MM.1S (cell line): ENCODE measurements at regions not wholly inside any gene's neighbourhood (a gene's known extent, or its start where the extent isn't known, plus 50 kb on each side); places are given as distances from the start of the nearest gene placed in this dataset.

ENCODE experiments used
- DNase-seq: peaks from one replicate; pipeline ENCODE4 v3.0.0-alpha.2; 2015
- H2AFZ ChIP-seq: fragments of 300-600 bp; sonication (generic); 2 replicates; pipeline ENCODE4 v1.6.0; 2016; ENCODE audit warnings: antibody characterized with exemption, low read length
- H3F3A ChIP-seq: fragments of 300-600 bp; sonication (generic); 2 replicates; pipeline ENCODE4 v1.6.1; 2016; ENCODE audit warnings: mild to moderate bottlenecking, antibody characterized with exemption, low read length, moderate library complexity, mixed read lengths; ENCODE audit not compliant: insufficient read depth
- H3K27ac ChIP-seq: fragments of 300-600 bp; sonication (generic); 2 replicates; pipeline ENCODE4 v1.5.1; 2016; ENCODE audit warnings: mild to moderate bottlenecking, low read length
- H3K27me3 ChIP-seq: fragments of 300-600 bp; sonication (generic); replicated peaks from 2 replicates; pipeline ENCODE4 v1.6.0; 2016; ENCODE audit warnings: low read length; ENCODE audit not compliant: insufficient read depth
- H3K36me3 ChIP-seq: fragments of 300-600 bp; sonication (generic); replicated peaks from 2 replicates; pipeline ENCODE4 v1.6.1; 2016; ENCODE audit warnings: mild to moderate bottlenecking, low read length, mixed read lengths; ENCODE audit not compliant: insufficient read depth
- H3K4me1 ChIP-seq: fragments of 300-600 bp; sonication (generic); 2 replicates; pipeline ENCODE4 v1.6.1; 2016; ENCODE audit warnings: low read length, mixed read lengths
- H3K4me2 ChIP-seq: fragments of 300-600 bp; sonication (generic); 2 replicates; pipeline ENCODE4 v1.6.0; 2016; ENCODE audit warnings: low read depth, low read length
- H3K4me3 ChIP-seq: fragments of 300-600 bp; sonication (generic); 2 replicates; pipeline ENCODE4 v1.5.1; 2016; ENCODE audit warnings: low read length, mixed read lengths
- H3K79me2 ChIP-seq: fragments of 300-600 bp; sonication (generic); 2 replicates; pipeline ENCODE4 v1.6.1; 2016; ENCODE audit warnings: mixed run types, low read length, mixed read lengths
- H3K9ac ChIP-seq: fragments of 300-600 bp; sonication (generic); 2 replicates; pipeline ENCODE4 v1.6.1; 2016; ENCODE audit warnings: low read length, mixed read lengths
- H3K9me2 ChIP-seq: fragments of 300-600 bp; sonication (generic); replicated peaks from 2 replicates; pipeline ENCODE4 v1.6.1; 2016; ENCODE audit warnings: mild to moderate bottlenecking, low read length, mixed read lengths; ENCODE audit not compliant: insufficient read depth
- H3K9me3 ChIP-seq: fragments of 300-600 bp; sonication (generic); replicated peaks from 2 replicates; pipeline ENCODE4 v1.6.1; 2016; ENCODE audit warnings: mild to moderate bottlenecking, low read length, mixed read lengths; ENCODE audit not compliant: insufficient read depth
- H4K20me1 ChIP-seq: fragments of 300-600 bp; sonication (generic); 2 replicates; pipeline ENCODE4 v1.6.1; 2016; ENCODE audit warnings: mild to moderate bottlenecking, low read length, moderate library complexity, mixed read lengths; ENCODE audit not compliant: insufficient read depth
- EZH2 ChIP-seq: fragments of 300-600 bp; sonication (generic); optimal IDR thresholded peaks from 2 replicates; pipeline ENCODE3; 2017; ENCODE audit warnings: low read depth, mild to moderate bottlenecking, antibody characterized with exemption, low read length, mixed read lengths
- EZH2phosphoT487 ChIP-seq: fragments of 300-600 bp; sonication (generic); IDR thresholded peaks from 2 replicates; pipeline ENCODE4 v1.6.1; 2018; ENCODE audit warnings: antibody characterized with exemption, low read length
- TF ChIP-seq, protein P1 (sequence below): fragments of 300-600 bp; sonication (generic); IDR thresholded peaks from 2 replicates; pipeline ENCODE4 v1.5.1; 2016; ENCODE audit warnings: antibody characterized with exemption, low read length, mixed read lengths

DNA sequence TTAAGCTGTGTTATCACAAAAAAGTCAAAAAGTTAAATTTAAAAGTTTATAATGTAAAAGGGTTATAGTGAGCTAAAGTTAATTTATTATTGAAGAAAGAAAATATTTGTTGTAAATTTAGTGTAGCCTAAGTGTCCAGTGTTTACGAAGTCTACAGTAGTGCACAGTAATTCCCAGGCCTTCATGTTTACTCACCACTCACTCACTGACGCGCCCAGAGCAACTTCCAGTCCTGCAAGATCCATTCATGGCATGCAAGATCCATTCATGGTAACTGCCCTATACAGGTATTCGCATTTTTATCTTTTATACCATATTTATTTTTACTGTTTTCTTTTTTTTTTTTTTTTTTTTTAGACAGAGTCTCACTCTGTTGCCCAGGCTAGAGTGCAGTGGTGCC, 69.5 kb downstream of the TPRA1 start:
- H4K20me1 ChIP-seq: no peaks in the 10 kb centered on the region
- TF ChIP-seq, protein P1, sequence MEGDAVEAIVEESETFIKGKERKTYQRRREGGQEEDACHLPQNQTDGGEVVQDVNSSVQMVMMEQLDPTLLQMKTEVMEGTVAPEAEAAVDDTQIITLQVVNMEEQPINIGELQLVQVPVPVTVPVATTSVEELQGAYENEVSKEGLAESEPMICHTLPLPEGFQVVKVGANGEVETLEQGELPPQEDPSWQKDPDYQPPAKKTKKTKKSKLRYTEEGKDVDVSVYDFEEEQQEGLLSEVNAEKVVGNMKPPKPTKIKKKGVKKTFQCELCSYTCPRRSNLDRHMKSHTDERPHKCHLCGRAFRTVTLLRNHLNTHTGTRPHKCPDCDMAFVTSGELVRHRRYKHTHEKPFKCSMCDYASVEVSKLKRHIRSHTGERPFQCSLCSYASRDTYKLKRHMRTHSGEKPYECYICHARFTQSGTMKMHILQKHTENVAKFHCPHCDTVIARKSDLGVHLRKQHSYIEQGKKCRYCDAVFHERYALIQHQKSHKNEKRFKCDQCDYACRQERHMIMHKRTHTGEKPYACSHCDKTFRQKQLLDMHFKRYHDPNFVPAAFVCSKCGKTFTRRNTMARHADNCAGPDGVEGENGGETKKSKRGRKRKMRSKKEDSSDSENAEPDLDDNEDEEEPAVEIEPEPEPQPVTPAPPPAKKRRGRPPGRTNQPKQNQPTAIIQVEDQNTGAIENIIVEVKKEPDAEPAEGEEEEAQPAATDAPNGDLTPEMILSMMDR: no peak
- TF ChIP-seq EZH2phosphoT487 (no peak), EZH2 (no peak)
- no peak for DNase-seq
- H3K9ac ChIP-seq: no peak overlapping the region
- H3K4me2 ChIP-seq: no peak overlapping the region
- H2AFZ ChIP-seq: no peak overlapping the region
- no peaks in the 10 kb centered on the region for H3K9me3 ChIP-seq
- H3K9me2 ChIP-seq: no peaks in the 10 kb centered on the region
- no peaks in the 10 kb centered on the region for H3K4me1 ChIP-seq
- no peak overlapping the region for H3K4me3 ChIP-seq
- H3F3A ChIP-seq: no peaks in the 10 kb centered on the region
- no peaks in the 10 kb centered on the region for H3K79me2 ChIP-seq
- H3K27me3 ChIP-seq: no peaks in the 10 kb centered on the region
- no peak overlapping the region for H3K27ac ChIP-seq
- no peaks in the 10 kb centered on the region for H3K36me3 ChIP-seq

DNA sequence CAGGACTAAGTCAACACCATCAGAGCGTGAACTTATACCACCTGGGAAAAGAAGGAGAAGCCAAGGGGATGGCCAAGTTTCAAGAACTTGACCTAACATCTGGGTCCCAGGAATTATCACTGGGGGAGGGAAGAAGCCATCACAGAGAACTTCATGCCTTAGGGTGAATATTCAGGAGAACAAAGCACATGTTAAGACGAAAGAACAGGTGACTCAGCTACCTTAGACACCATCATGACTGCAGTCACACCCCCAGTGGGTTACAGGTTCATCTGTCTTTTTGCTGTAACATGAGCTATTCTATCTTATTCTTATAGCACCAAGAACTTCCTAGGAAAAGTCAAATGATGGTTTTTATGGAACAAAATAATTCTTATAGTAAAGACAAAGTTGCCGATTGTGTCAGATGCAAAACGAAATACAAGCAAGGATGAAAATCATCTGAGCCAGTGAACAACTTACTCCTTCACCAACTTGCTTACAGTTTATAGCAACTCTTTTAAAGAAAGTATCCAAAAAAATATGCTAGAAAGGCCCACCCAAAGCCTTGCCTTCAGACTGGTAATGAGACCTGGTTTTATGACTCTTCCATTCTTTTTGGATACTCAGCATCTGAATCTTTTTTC, 72.0 kb downstream of the TPRA1 start:
- no peak overlapping the region for H3K4me3 ChIP-seq
- no peak overlapping the region for H3K9ac ChIP-seq
- no peak overlapping the region for H2AFZ ChIP-seq
- H3K27me3 ChIP-seq: no peaks in the 10 kb centered on the region
- no peak overlapping the region for H3K4me2 ChIP-seq
- no peaks in the 10 kb centered on the region for H3K36me3 ChIP-seq
- H3K9me2 ChIP-seq: no peaks in the 10 kb centered on the region
- no peak for DNase-seq
- no peak overlapping the region for H3K27ac ChIP-seq
- no peaks in the 10 kb centered on the region for H3K4me1 ChIP-seq
- H3K9me3 ChIP-seq: no peaks in the 10 kb centered on the region
- H3K79me2 ChIP-seq: no peaks in the 10 kb centered on the region
- no peaks in the 10 kb centered on the region for H4K20me1 ChIP-seq
- H3F3A ChIP-seq: no peaks in the 10 kb centered on the region
- TF ChIP-seq EZH2phosphoT487 (no peak), EZH2 (no peak)
- TF ChIP-seq, protein P1: no peak

DNA sequence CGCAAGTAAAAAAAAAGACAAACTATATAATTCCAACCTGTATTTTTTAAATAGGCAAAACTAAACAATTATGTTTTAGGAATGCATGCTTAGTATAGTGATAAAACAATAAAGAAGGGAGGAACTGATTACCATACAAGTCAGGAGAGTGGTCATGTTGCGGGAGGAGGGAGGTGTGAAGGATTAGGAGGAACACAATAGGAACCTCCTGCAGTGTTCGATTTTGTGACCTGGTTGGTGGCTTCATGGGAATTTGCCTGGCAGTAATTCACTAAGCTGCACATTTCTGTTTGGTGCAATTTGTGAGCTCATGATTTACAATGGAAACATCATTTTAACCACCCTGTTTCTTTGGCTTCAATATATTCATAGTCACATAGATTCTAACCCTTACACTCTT, 78.3 kb downstream of the TPRA1 start:
- TF ChIP-seq EZH2phosphoT487: no peak
- no peak for TF ChIP-seq EZH2
- TF ChIP-seq, protein P1: no peak
- no peaks in the 10 kb centered on the region for H3K9me2 ChIP-seq
- no peak overlapping the region for H3K9ac ChIP-seq
- H3K4me3 ChIP-seq: no peak overlapping the region
- H3K4me1 ChIP-seq: no peaks in the 10 kb centered on the region
- H3F3A ChIP-seq: no peaks in the 10 kb centered on the region
- H4K20me1 ChIP-seq: no peaks in the 10 kb centered on the region
- no peak overlapping the region for H2AFZ ChIP-seq
- H3K36me3 ChIP-seq: no peaks in the 10 kb centered on the region
- H3K27ac ChIP-seq: no peak overlapping the region
- H3K9me3 ChIP-seq: no peaks in the 10 kb centered on the region
- DNase-seq: no peak
- H3K4me2 ChIP-seq: no peak overlapping the region
- H3K79me2 ChIP-seq: no peaks in the 10 kb centered on the region
- H3K27me3 ChIP-seq: no peaks in the 10 kb centered on the region
